ENCODE measurements at regions not wholly inside any gene's neighbourhood (a gene's known extent, or its start where the extent isn't known, plus 50 kb on each side); places are given as distances from the start of the nearest gene placed in this dataset.

- TF ChIP-seq MYNN (tag by site-specific recombination; IDR thresholded peaks at IDR 0.05; ENCODE audit: borderline replicate concordance) = no peak
- no peak for TF ChIP-seq ZNF510 (tag by site-specific recombination; IDR thresholded peaks at IDR 0.05; ENCODE audit: insufficient replicate concordance)
- no peak for TF ChIP-seq ZNF311 (tag by site-specific recombination; IDR thresholded peaks at IDR 0.05; ENCODE audit: borderline replicate concordance)
- TF ChIP-seq CTCF (tag by site-specific recombination; IDR thresholded peaks at IDR 0.05) = no peak
- no peak for TF ChIP-seq ZNF274 (IDR thresholded peaks at IDR 0.05; ENCODE audit: low read length)
- TF ChIP-seq ZNF274 (tag by site-specific recombination; IDR thresholded peaks at IDR 0.05; ENCODE audit: borderline replicate concordance) = no peak
- no peak for TF ChIP-seq ZNF639 (tag by site-specific recombination; IDR thresholded peaks at IDR 0.05)
- no peak for TF ChIP-seq KLF9 (tag by site-specific recombination; IDR thresholded peaks at IDR 0.05; ENCODE audit: low read depth)
- no peak for TF ChIP-seq ZNF830 (tag by site-specific recombination; IDR thresholded peaks at IDR 0.05; ENCODE audit: low read depth)
- no peak for TF ChIP-seq REST (tag by site-specific recombination; IDR thresholded peaks at IDR 0.05)
- TF ChIP-seq SETDB1 (IDR thresholded peaks at IDR 0.05; ENCODE audit: insufficient read length, low read length) = no peak
- TF ChIP-seq ZNF354C (tag by site-specific recombination; IDR thresholded peaks at IDR 0.05; ENCODE audit: borderline replicate concordance, low read depth) = no peak
- no peak for TF ChIP-seq ZBTB26 (tag by site-specific recombination; optimal IDR thresholded peaks at IDR 0.05)
Measured at GRCh38 chr4:74628852-74629620, 165.3 kb downstream of the BTC start.
